ENCODE measurements at regions not wholly inside any gene's neighbourhood (a gene's known extent, or its start where the extent isn't known, plus 50 kb on each side); places are given as distances from the start of the nearest gene placed in this dataset.

GRCh38 chr1:115142616-115143015 lies 53.3 kb upstream of the TSPAN2 start:
- TF ChIP-seq CTCF (IDR thresholded peaks at IDR 0.05; ENCODE audit: low read length) (no peak), EZH2phosphoT487 (IDR thresholded peaks at IDR 0.05; ENCODE audit: low read length) (no peak)

Data from MM.1S (cell line).